PC-9 (cell line): ENCODE measurements at regions not wholly inside any gene's neighbourhood (a gene's known extent, or its start where the extent isn't known, plus 50 kb on each side); places are given as distances from the start of the nearest gene placed in this dataset.

Experiments
- BruUV-seq: library from RNA; stranded (reverse); fragments of 400-500 nt; replicated peaks from 2 replicates; lab custom pipeline; 2021; lab: Mats Ljungman, UMichigan
- CTCF ChIA-PET: fragments of 300-600 bp; sonication (Branson Sonifier 250); formaldehyde crosslinking; loops from one replicate; lab custom pipeline; 2022; ENCODE audit warnings: antibody characterized with exemption; lab: Charles Lee
- POLR2A ChIA-PET: fragments of 300-600 bp; sonication (Branson Sonifier 250); formaldehyde crosslinking; loops from one replicate; lab custom pipeline; 2022; ENCODE audit warnings: antibody characterized with exemption; ENCODE audit not compliant: unreplicated experiment; lab: Charles Lee
- DNase-seq, 2 experiments: peaks; one replicate each; pipeline versions ENCODE4 v3.0.0 to v3.0.0-alpha.2; 2015 to 2022; ENCODE audit warnings: mixed read lengths in 1 of 2
- H2AFZ ChIP-seq: fragments of 200-600 bp; sonication (generic); 2 replicates; pipeline ENCODE4 v1.8.1; 2017; ENCODE audit warnings: antibody characterized with exemption
- H3F3A ChIP-seq: fragments of 200-600 bp; sonication (generic); 2 replicates; pipeline ENCODE4 v1.8.1; 2017; ENCODE audit warnings: antibody characterized with exemption, mild to moderate bottlenecking, low read depth; ENCODE audit not compliant: insufficient read depth
- H3K27ac ChIP-seq: fragments of 200-600 bp; sonication (generic); 2 replicates; pipeline ENCODE4 v1.6.1; 2016; ENCODE audit warnings: mixed run types
- H3K27me3 ChIP-seq: fragments of 200-600 bp; sonication (generic); 2 replicates; pipeline ENCODE4 v1.6.1; 2016; ENCODE audit warnings: low read depth, mixed run types; ENCODE audit not compliant: insufficient read depth
- H3K36me3 ChIP-seq: fragments of 200-600 bp; sonication (generic); 2 replicates; pipeline ENCODE4 v1.6.1; 2016; ENCODE audit warnings: low read depth, mixed run types
- H3K4me1 ChIP-seq: fragments of 200-600 bp; sonication (generic); replicated peaks from 2 replicates; pipeline ENCODE4 v1.6.1; 2016; ENCODE audit warnings: mixed run types; ENCODE audit not compliant: insufficient read depth
- H3K4me2 ChIP-seq: fragments of 200-600 bp; sonication (generic); 2 replicates; pipeline ENCODE4 v1.6.1; 2017; ENCODE audit warnings: mixed run types
- H3K4me3 ChIP-seq: fragments of 200-600 bp; sonication (generic); 2 replicates; pipeline ENCODE4 v1.6.1; 2016; ENCODE audit warnings: mixed run types
- H3K79me2 ChIP-seq: fragments of 200-600 bp; sonication (generic); 2 replicates; pipeline ENCODE4 v1.6.1; 2017; ENCODE audit warnings: low read depth, mixed run types
- H3K9me2 ChIP-seq: fragments of 200-600 bp; sonication (generic); 2 replicates; pipeline ENCODE4 v1.8.1; 2017; ENCODE audit warnings: mild to moderate bottlenecking; ENCODE audit not compliant: insufficient read depth
- H3K9me3 ChIP-seq: fragments of 200-600 bp; sonication (generic); 2 replicates; pipeline ENCODE4 v1.8.1; 2016; ENCODE audit warnings: low read depth; ENCODE audit not compliant: insufficient read depth
- H4K20me1 ChIP-seq: fragments of 200-600 bp; sonication (generic); 2 replicates; pipeline ENCODE4 v1.8.1; 2017; ENCODE audit not compliant: insufficient read depth
- CTCF ChIP-seq: fragments of 200-600 bp; sonication (generic); conservative IDR thresholded peaks from 2 replicates; pipeline ENCODE4 v1.6.1; 2017; ENCODE audit warnings: mixed run types, antibody characterized with exemption, mild to moderate bottlenecking, moderate library complexity
- EZH2 ChIP-seq: fragments of 200-600 bp; sonication (generic); IDR thresholded peaks from 2 replicates; pipeline ENCODE4 v1.8.0; 2017; ENCODE audit warnings: antibody characterized with exemption, low read depth
- intact Hi-C: fragments of 100-400 bp; cut with micrococcal nuclease; formaldehyde crosslinking; loops from one replicate; pipeline ENCODE4 v1.10.0; 2022; ENCODE audit not compliant: unreplicated experiment

- H3K9me3 ChIP-seq = no peaks in the 10 kb centered on the region
- H3K79me2 ChIP-seq = no peaks in the 10 kb centered on the region
- POLR2A ChIA-PET = no interaction called here
- no peaks in the 10 kb centered on the region for H3F3A ChIP-seq
- intact Hi-C loops = no loop called here
- H4K20me1 ChIP-seq = no peaks in the 10 kb centered on the region
- CTCF ChIA-PET = no interaction called here
- H3K4me3 ChIP-seq = no peak overlapping the region
- H3K27ac ChIP-seq = no peak overlapping the region
- no peaks in the 10 kb centered on the region for H3K36me3 ChIP-seq
- no peaks in the 10 kb centered on the region for H3K4me1 ChIP-seq
- DNase-seq = no peak
- no TSS peak for BruUV-seq
- H3K9me2 ChIP-seq = no peaks in the 10 kb centered on the region
- no peak for TF ChIP-seq CTCF
- no peak for TF ChIP-seq EZH2
- no peak overlapping the region for H3K4me2 ChIP-seq
- no peaks in the 10 kb centered on the region for H3K27me3 ChIP-seq
- no peak overlapping the region for H2AFZ ChIP-seq
These were observed 1186.2 kb downstream of the BCL11B start for GRCh38 chr14:98085751-98086150.

DNA sequence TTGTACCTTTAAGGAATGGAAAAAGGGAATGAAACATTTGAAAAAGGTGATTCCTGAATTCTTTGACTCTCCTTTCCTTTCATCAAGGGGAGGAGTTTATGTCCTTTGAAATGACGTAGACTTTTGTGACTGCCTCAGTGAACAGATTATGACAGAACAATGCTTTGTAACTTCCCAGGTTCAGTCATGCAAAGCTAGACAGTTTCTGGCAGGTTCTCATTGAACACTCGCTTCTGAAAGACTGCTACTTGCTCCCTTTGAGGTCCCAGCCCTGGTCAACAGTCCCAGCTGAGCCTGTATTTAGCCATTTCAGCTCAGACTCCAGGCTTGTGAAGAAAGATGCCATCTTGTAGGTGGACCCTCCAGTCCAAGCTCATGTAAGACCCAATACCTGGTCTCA lies 1178.9 kb downstream of the BCL11B start:
- H3K9me3 ChIP-seq = no peaks in the 10 kb centered on the region
- no peaks in the 10 kb centered on the region for H3K27me3 ChIP-seq
- TF ChIP-seq EZH2 (no peak), CTCF (no peak)
- H3F3A ChIP-seq = no peaks in the 10 kb centered on the region
- ChIA-PET POLR2A (no interaction called here), CTCF (no interaction called here)
- no peaks in the 10 kb centered on the region for H3K9me2 ChIP-seq
- H3K4me1 ChIP-seq = no peaks in the 10 kb centered on the region
- H4K20me1 ChIP-seq = no peaks in the 10 kb centered on the region
- intact Hi-C loops = no loop called here
- no peak overlapping the region for H3K4me2 ChIP-seq
- no peak overlapping the region for H3K27ac ChIP-seq
- no peak for DNase-seq
- BruUV-seq = no TSS peak
- H2AFZ ChIP-seq = no peak overlapping the region
- no peaks in the 10 kb centered on the region for H3K79me2 ChIP-seq
- no peaks in the 10 kb centered on the region for H3K36me3 ChIP-seq
- H3K4me3 ChIP-seq = no peak overlapping the region

DNA sequence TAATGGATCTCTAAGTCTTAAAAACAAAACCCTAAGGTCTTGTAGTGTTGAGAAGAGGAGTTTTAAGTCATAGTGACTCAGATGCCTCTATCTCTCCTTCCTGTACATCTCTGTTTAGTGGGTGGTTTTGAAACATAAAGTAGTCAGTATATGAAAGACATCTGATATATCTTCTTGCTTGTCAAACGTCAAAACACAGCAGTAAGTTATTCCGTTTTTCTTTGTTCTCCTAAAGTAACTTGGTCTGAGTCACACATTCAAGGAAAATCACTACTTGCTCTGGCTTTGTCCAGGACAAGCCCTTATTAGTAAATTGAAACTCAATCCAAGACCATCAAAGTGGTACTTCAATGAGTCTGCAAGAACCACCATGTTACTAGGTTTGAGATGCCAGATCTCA lies 1172.5 kb downstream of the BCL11B start:
- Histone ChIP-seq H3F3A (no peaks in the 10 kb centered on the region), H3K4me1 (no peaks in the 10 kb centered on the region), H3K4me2 (no peak overlapping the region), H3K79me2 (no peaks in the 10 kb centered on the region), H3K27me3 (no peaks in the 10 kb centered on the region), H3K4me3 (no peak overlapping the region), H2AFZ (no peak overlapping the region), H3K36me3 (no peaks in the 10 kb centered on the region), H3K27ac (no peak overlapping the region), H4K20me1 (no peaks in the 10 kb centered on the region), H3K9me3 (no peaks in the 10 kb centered on the region), H3K9me2 (no peaks in the 10 kb centered on the region)
- intact Hi-C loops = no loop called here
- no TSS peak for BruUV-seq
- CTCF ChIA-PET = no interaction called here
- TF ChIP-seq EZH2 = no peak
- TF ChIP-seq CTCF = no peak
- POLR2A ChIA-PET = no interaction called here
- DNase-seq = no peak
